GM19438 (cell line): ENCODE measurements at regions not wholly inside any gene's neighbourhood (a gene's known extent, or its start where the extent isn't known, plus 50 kb on each side); places are given as distances from the start of the nearest gene placed in this dataset.
"Not testable (repeated sequence)": the region's sequence is repeated elsewhere in the genome, so short reads cannot be mapped to it uniquely, and the experiment has no call there.

Experiments used
- ATAC-seq: cut with Tn5 transposase; IDR thresholded peaks from one replicate; pipeline ENCODE4 v1.9.1; 2021; ENCODE audit warnings: low read depth; ENCODE audit not compliant: unreplicated experiment

- ATAC-seq, result not testable (repeated sequence)
Measured at GRCh38 chr7:65719123-65719798, 153.6 kb upstream of the VKORC1L1 start.

- peak; percentile 81 for ATAC-seq
Measured at GRCh38 chr7:65722361-65722792, 150.5 kb upstream of the VKORC1L1 start.

GRCh38 chr7:65727182-65727581, 145.7 kb upstream of the VKORC1L1 start:
- ATAC-seq, result not testable (repeated sequence)

GRCh38 chr7:65731129-65731528, 141.7 kb upstream of the VKORC1L1 start:
- ATAC-seq, result no peak

GRCh38 chr7:65731562-65732035, 141.3 kb upstream of the VKORC1L1 start:
- ATAC-seq, result no peak

- ATAC-seq, result no peak
Measured at GRCh38 chr7:65744406-65744805, 128.5 kb upstream of the VKORC1L1 start.

- no peak for ATAC-seq
Measured at GRCh38 chr7:65746398-65746669, 126.5 kb upstream of the VKORC1L1 start.

GRCh38 chr7:65749039-65749438, 123.8 kb upstream of the VKORC1L1 start:
- no peak for ATAC-seq

- ATAC-seq, result no peak
Measured at GRCh38 chr7:65749518-65749917, 123.4 kb upstream of the VKORC1L1 start.

- peak; percentile 99 for ATAC-seq
Measured at GRCh38 chr7:65750511-65751344, 122.1 kb upstream of the VKORC1L1 start.

- not testable (repeated sequence) for ATAC-seq
Measured at GRCh38 chr7:65754070-65754469, 118.8 kb upstream of the VKORC1L1 start.

- not testable (repeated sequence) for ATAC-seq
Measured at GRCh38 chr7:65758991-65759390, 113.9 kb upstream of the VKORC1L1 start.

- ATAC-seq, result not testable (repeated sequence)
Measured at GRCh38 chr7:65762712-65763111, 110.2 kb upstream of the VKORC1L1 start.

GRCh38 chr7:65763114-65763513, 109.8 kb upstream of the VKORC1L1 start:
- ATAC-seq, result not testable (repeated sequence)

- peak; percentile 99 for ATAC-seq
Measured at GRCh38 chr7:65770473-65771225, 102.2 kb upstream of the VKORC1L1 start.

GRCh38 chr7:65771226-65771569, 101.7 kb upstream of the VKORC1L1 start:
- ATAC-seq, result not testable (repeated sequence)

GRCh38 chr7:65776677-65777076, 96.2 kb upstream of the VKORC1L1 start:
- ATAC-seq, result not testable (repeated sequence)

GRCh38 chr7:65789943-65790342, 82.9 kb upstream of the VKORC1L1 start:
- ATAC-seq, result not testable (repeated sequence)

GRCh38 chr7:65791788-65792187, 81.1 kb upstream of the VKORC1L1 start:
- not testable (repeated sequence) for ATAC-seq

- ATAC-seq, result not testable (repeated sequence)
Measured at GRCh38 chr7:65792726-65793125, 80.1 kb upstream of the VKORC1L1 start.
